M059J (cell line): ENCODE measurements at regions not wholly inside any gene's neighbourhood (a gene's known extent, or its start where the extent isn't known, plus 50 kb on each side); places are given as distances from the start of the nearest gene placed in this dataset.
A peak's percentile ranks its signal among the peaks of the same experiment; 100 is the strongest.
"Not testable (repeated sequence)": the region's sequence is repeated elsewhere in the genome, so short reads cannot be mapped to it uniquely, and the experiment has no call there.

Source experiments
- DNase-seq: peaks from one replicate; pipeline ENCODE4 v3.0.0-alpha.2; 2012; ENCODE audit warnings: low read depth

- DNase-seq, result no peak
Measured at GRCh38 chr1:228546541-228547463, 59.6 kb downstream of the RNF187 start.

- DNase-seq, result no peak
Measured at GRCh38 chr1:228547464-228547792, 60.2 kb downstream of the RNF187 start.

GRCh38 chr1:228548788-228549187, 61.6 kb downstream of the RNF187 start:
- DNase-seq, result no peak

- no peak for DNase-seq
Measured at GRCh38 chr1:228552596-228553176, 65.5 kb downstream of the RNF187 start.

- peak; percentile 4 for DNase-seq
Measured at GRCh38 chr1:228554107-228554506, 66.9 kb downstream of the RNF187 start.

- no peak for DNase-seq
Measured at GRCh38 chr1:228555074-228555994, 68.2 kb downstream of the RNF187 start.

- DNase-seq, result not testable (repeated sequence)
Measured at GRCh38 chr1:228556634-228557430, 69.7 kb downstream of the RNF187 start.
